Karpas-422 (cell line): ENCODE measurements at regions not wholly inside any gene's neighbourhood (a gene's known extent, or its start where the extent isn't known, plus 50 kb on each side); places are given as distances from the start of the nearest gene placed in this dataset.

Experiments
- DNase-seq: peaks from one replicate; pipeline ENCODE4 v3.0.0-alpha.2; 2015
- H2AFZ ChIP-seq: fragments of 200-600 bp; sonication (generic); 2 replicates; pipeline ENCODE4 v1.6.1; 2014; ENCODE audit warnings: antibody characterized with exemption, low read length, mixed read lengths
- H3K27ac ChIP-seq: fragments of 200-600 bp; sonication (generic); 2 replicates; pipeline ENCODE4 v1.5.1; 2014; ENCODE audit warnings: mild to moderate bottlenecking, low read length, moderate library complexity
- H3K27me3 ChIP-seq: fragments of 200-600 bp; sonication (generic); 2 replicates; pipeline ENCODE4 v1.6.1; 2014; ENCODE audit warnings: low read length, mixed read lengths
- H3K36me3 ChIP-seq: fragments of 200-600 bp; sonication (generic); 2 replicates; pipeline ENCODE4 v1.6.1; 2014; ENCODE audit warnings: low read length, mixed read lengths; ENCODE audit not compliant: insufficient read depth
- H3K4me1 ChIP-seq: fragments of 200-600 bp; sonication (generic); 2 replicates; pipeline ENCODE4 v1.6.1; 2014; ENCODE audit warnings: mild to moderate bottlenecking, low read length, mixed read lengths
- H3K4me2 ChIP-seq: fragments of 200-600 bp; sonication (generic); 2 replicates; pipeline ENCODE4 v1.6.1; 2014; ENCODE audit warnings: low read length, low read depth, mild to moderate bottlenecking; ENCODE audit not compliant: poor library complexity, severe bottlenecking
- H3K4me3 ChIP-seq: fragments of 200-600 bp; sonication (generic); 2 replicates; pipeline ENCODE4 v1.5.1; 2014; ENCODE audit warnings: mild to moderate bottlenecking, antibody characterized with exemption, low read length, mixed read lengths
- H3K79me2 ChIP-seq: fragments of 200-600 bp; sonication (generic); 2 replicates; pipeline ENCODE4 v1.6.1; 2014; ENCODE audit warnings: mild to moderate bottlenecking, low read length, mixed read lengths
- H3K9ac ChIP-seq: fragments of 200-600 bp; sonication (generic); 2 replicates; pipeline ENCODE4 v1.6.0; 2014; ENCODE audit warnings: low read length
- H3K9me2 ChIP-seq: fragments of 200-600 bp; sonication (generic), shearing (Covaris generic); replicated peaks from 2 replicates; pipeline ENCODE4 v1.6.0; 2014; ENCODE audit warnings: mild to moderate bottlenecking, low read length, moderate library complexity; ENCODE audit not compliant: insufficient read depth
- H3K9me3 ChIP-seq: fragments of 300-700, 200-600 bp; sonication (generic); 2 replicates; pipeline ENCODE4 v1.6.1; 2014; ENCODE audit warnings: low read length, mixed read lengths
- H4K20me1 ChIP-seq: fragments of 200-600 bp; sonication (generic); 2 replicates; pipeline ENCODE4 v1.6.1; 2014; ENCODE audit warnings: mild to moderate bottlenecking, antibody characterized with exemption, low read length, low read depth; ENCODE audit not compliant: insufficient read depth

- no peaks in the 10 kb centered on the region for H3K9me2 ChIP-seq
- no peaks in the 10 kb centered on the region for H3K36me3 ChIP-seq
- H3K9ac ChIP-seq, result no peak overlapping the region
- H3K4me2 ChIP-seq, result no peak overlapping the region
- H4K20me1 ChIP-seq, result no peaks in the 10 kb centered on the region
- H3K9me3 ChIP-seq, result no peaks in the 10 kb centered on the region
- H3K4me1 ChIP-seq, result no peaks in the 10 kb centered on the region
- H3K4me3 ChIP-seq, result no peak overlapping the region
- H3K27me3 ChIP-seq, result no peaks in the 10 kb centered on the region
- no peak overlapping the region for H2AFZ ChIP-seq
- DNase-seq, result no peak
- no peak overlapping the region for H3K27ac ChIP-seq
- H3K79me2 ChIP-seq, result no peaks in the 10 kb centered on the region
These were observed 95.1 kb upstream of the ZFHX3 start for GRCh38 chr16:73143002-73143401.

GRCh38 chr16:73142053-73142854, 94.3 kb upstream of the ZFHX3 start:
- H3K9ac ChIP-seq, result no peak overlapping the region
- no peak overlapping the region for H3K4me3 ChIP-seq
- H3K9me2 ChIP-seq, result no peaks in the 10 kb centered on the region
- H3K79me2 ChIP-seq, result no peaks in the 10 kb centered on the region
- no peak overlapping the region for H2AFZ ChIP-seq
- H3K4me2 ChIP-seq, result no peak overlapping the region
- no peak for DNase-seq
- no peaks in the 10 kb centered on the region for H3K9me3 ChIP-seq
- no peaks in the 10 kb centered on the region for H3K4me1 ChIP-seq
- H3K27me3 ChIP-seq, result no peaks in the 10 kb centered on the region
- H4K20me1 ChIP-seq, result no peaks in the 10 kb centered on the region
- H3K27ac ChIP-seq, result no peak overlapping the region
- H3K36me3 ChIP-seq, result no peaks in the 10 kb centered on the region

- Histone ChIP-seq H3K27me3 (no peaks in the 10 kb centered on the region), H4K20me1 (no peaks in the 10 kb centered on the region), H3K79me2 (no peaks in the 10 kb centered on the region)
These were observed 93.0 kb upstream of the ZFHX3 start for GRCh38 chr16:73140929-73141328.

DNA sequence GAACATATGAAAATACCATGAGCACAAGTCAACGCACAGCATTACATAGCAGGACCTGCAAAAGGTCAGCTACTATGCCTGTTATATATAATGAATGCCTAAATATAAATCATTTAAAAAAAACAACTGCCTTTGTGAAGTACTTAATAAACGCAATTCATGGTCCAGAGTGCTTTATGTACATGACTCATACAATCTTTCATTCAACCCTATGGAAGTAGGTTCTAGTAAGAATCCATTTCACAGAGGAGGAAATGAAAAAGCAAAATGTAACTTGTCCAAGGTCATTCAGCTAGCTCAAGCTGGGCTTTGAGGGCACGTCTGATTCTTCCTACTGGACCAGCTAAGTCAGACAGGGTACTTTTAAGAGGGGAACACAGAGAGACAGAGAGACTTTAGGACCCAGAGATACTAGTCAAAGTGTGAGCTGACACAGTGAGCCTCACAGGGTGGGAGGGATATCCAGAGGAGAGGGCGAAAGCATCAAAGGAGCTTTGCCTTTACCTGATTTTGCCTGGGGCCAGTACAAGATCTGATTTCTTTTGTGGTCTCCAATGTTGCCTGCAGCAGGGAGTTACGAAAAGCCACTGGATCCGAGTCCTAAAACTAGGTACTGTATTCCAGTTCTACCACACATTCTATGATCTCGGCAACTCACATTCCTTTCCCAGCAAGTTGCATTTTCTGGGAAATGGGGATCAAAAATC, 83.4 kb upstream of the ZFHX3 start:
- Histone ChIP-seq H3K36me3 (no peaks in the 10 kb centered on the region), H3K27me3 (no peaks in the 10 kb centered on the region), H3K27ac (no peak overlapping the region), H3K9ac (no peak overlapping the region), H3K9me3 (no peaks in the 10 kb centered on the region), H3K79me2 (no peaks in the 10 kb centered on the region), H2AFZ (no peak overlapping the region), H3K9me2 (no peaks in the 10 kb centered on the region), H3K4me2 (no peak overlapping the region), H4K20me1 (no peaks in the 10 kb centered on the region), H3K4me3 (no peak overlapping the region), H3K4me1 (no peaks in the 10 kb centered on the region)
- no peak for DNase-seq

More at GRCh38 chr16:73140929-73141328, 93.0 kb upstream of the ZFHX3 start:
- Histone ChIP-seq H3K4me3 (no peak overlapping the region), H3K9me2 (no peaks in the 10 kb centered on the region), H3K4me2 (no peak overlapping the region), H3K9ac (no peak overlapping the region), H3K27ac (no peak overlapping the region), H3K4me1 (no peaks in the 10 kb centered on the region), H3K9me3 (no peaks in the 10 kb centered on the region), H2AFZ (no peak overlapping the region), H3K36me3 (no peaks in the 10 kb centered on the region)
- no peak for DNase-seq

DNA sequence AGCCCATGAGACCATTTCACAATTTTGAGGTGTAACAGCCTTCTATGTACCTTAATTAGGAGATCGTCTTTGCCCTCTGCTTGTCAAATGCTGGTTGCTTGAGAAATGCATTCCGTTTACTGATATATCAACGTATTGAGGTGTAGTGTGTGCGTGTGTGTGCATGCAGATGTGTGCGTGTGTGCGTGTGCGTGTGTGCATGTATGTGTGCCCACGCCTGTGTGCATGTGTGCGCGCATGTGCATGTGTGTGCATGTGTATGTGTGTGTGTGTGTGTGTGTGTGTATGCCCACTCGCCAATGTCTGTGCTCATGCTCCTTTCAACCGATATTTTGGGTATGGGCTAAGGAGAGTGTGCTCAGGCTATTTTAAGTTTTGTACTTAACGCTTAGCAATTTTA, 81.5 kb upstream of the ZFHX3 start:
- DNase-seq, result no peak
- Histone ChIP-seq H3K36me3 (no peaks in the 10 kb centered on the region), H3K4me1 (no peaks in the 10 kb centered on the region), H3K27me3 (no peaks in the 10 kb centered on the region), H3K9me2 (no peaks in the 10 kb centered on the region), H3K9me3 (no peaks in the 10 kb centered on the region), H3K4me2 (no peak overlapping the region), H3K9ac (no peak overlapping the region), H3K27ac (no peak overlapping the region), H3K4me3 (no peak overlapping the region), H4K20me1 (no peaks in the 10 kb centered on the region), H2AFZ (no peak overlapping the region), H3K79me2 (no peaks in the 10 kb centered on the region)

- Histone ChIP-seq H4K20me1 (no peaks in the 10 kb centered on the region), H3K79me2 (no peaks in the 10 kb centered on the region), H3K9me3 (no peaks in the 10 kb centered on the region), H3K4me1 (no peaks in the 10 kb centered on the region), H3K36me3 (no peaks in the 10 kb centered on the region), H3K9ac (no peak overlapping the region), H3K27me3 (no peaks in the 10 kb centered on the region), H3K4me2 (no peak overlapping the region), H2AFZ (no peak overlapping the region), H3K27ac (no peak overlapping the region), H3K4me3 (no peak overlapping the region), H3K9me2 (no peaks in the 10 kb centered on the region)
- DNase-seq, result no peak
These were observed 78.6 kb upstream of the ZFHX3 start for GRCh38 chr16:73126525-73126853.

DNA sequence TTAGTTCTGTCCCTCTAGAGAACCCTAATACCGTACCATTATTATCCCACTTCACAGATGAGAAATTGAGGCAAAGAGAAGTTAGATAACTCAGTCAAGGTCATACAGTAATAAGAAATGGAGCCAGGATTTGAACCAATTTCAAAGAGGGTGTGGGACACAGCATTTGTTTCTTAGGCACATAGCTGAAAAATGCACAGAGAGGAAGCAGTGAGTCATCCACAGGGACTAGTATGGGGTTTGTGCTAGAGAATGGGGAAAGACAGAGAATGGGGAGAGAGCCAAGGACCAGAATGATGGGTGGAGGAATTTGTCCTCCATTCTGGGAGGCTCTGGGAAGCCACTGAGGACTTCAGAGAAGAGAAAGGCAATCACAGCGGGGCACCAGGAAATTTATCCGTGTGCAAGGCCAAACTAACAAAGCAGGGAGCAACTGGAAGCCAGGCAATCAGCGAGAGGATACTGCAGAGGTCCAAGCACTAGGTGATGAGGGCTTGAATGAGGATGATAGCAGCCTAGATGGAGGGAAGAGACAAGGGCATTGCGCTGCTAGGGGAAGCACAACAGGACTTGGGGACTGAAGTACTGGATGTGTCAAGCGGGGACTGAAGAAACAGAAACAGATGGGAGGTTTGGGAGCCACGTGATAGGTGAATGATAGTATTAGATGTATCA, 78.1 kb upstream of the ZFHX3 start:
- Histone ChIP-seq H3K79me2 (no peaks in the 10 kb centered on the region), H3K4me1 (no peaks in the 10 kb centered on the region), H3K9me2 (no peaks in the 10 kb centered on the region), H3K4me2 (no peak overlapping the region), H3K36me3 (no peaks in the 10 kb centered on the region), H3K9me3 (no peaks in the 10 kb centered on the region), H4K20me1 (no peaks in the 10 kb centered on the region), H3K27me3 (no peaks in the 10 kb centered on the region), H2AFZ (no peak overlapping the region), H3K9ac (no peak overlapping the region), H3K4me3 (no peak overlapping the region), H3K27ac (no peak overlapping the region)
- DNase-seq, result no peak

- DNase-seq, result no peak
- Histone ChIP-seq H3K79me2 (no peaks in the 10 kb centered on the region), H3K4me3 (no peak overlapping the region), H3K9me2 (no peaks in the 10 kb centered on the region), H3K36me3 (no peaks in the 10 kb centered on the region), H3K27me3 (no peaks in the 10 kb centered on the region), H4K20me1 (no peaks in the 10 kb centered on the region), H3K9ac (no peak overlapping the region), H3K9me3 (no peaks in the 10 kb centered on the region), H3K4me1 (no peaks in the 10 kb centered on the region), H3K27ac (no peak overlapping the region), H2AFZ (no peak overlapping the region), H3K4me2 (no peak overlapping the region)
These were observed 76.9 kb upstream of the ZFHX3 start for GRCh38 chr16:73124665-73125375.
